HepG2 (cell line): ENCODE measurements at regions not wholly inside any gene's neighbourhood (a gene's known extent, or its start where the extent isn't known, plus 50 kb on each side); places are given as distances from the start of the nearest gene placed in this dataset.

Experiments used
- ATAC-seq: fragments of 200-7000 bp; cut with Tn5 transposase; 3 replicates; pipeline ENCODE4 v1.9.1; 2020; ENCODE audit warnings: mild to moderate bottlenecking, moderate library complexity
- BruUV-seq: library from RNA; stranded (reverse); fragments of 400-500 nt; replicated peaks from 2 replicates; lab custom pipeline; 2021; lab: Mats Ljungman, UMichigan
- CTCF ChIA-PET: fragments of 300-600 bp; formaldehyde crosslinking; extraction: SDS; loops from one replicate; lab custom pipeline; 2021; ENCODE audit warnings: low total read pairs, inconsistent platforms, low intra/inter-chr PET ratio; lab: Yijun Ruan, JAX
- POLR2A ChIA-PET: fragments of 350-600 bp; sonication (Branson Sonifier 250); formaldehyde crosslinking; loops from one replicate; lab custom pipeline; 2020; ENCODE audit warnings: antibody characterized with exemption, inconsistent platforms; lab: Yijun Ruan, JAX
- DNase-seq: peaks from one replicate; pipeline ENCODE4 v3.0.0-alpha.2; 2015; ENCODE audit warnings: low spot score
- FAIRE-seq: peaks from 3 replicates; lab custom pipeline; 2011; peaks lifted over from hg19 to GRCh38; lab: Jason Lieb, UNC
- H2AFZ ChIP-seq: one replicate; pipeline ENCODE4 v1.6.1; 2011; ENCODE audit warnings: low read length, inconsistent platforms
- H3K27ac ChIP-seq: fragments of 300-600 bp; 3 replicates; pipeline ENCODE4 v1.8.0; 2011; ENCODE audit warnings: mixed run types, mild to moderate bottlenecking, mixed read lengths, low read length, inconsistent platforms; ENCODE audit not compliant: insufficient read depth; ENCODE audit errors: extremely low read length
- H3K27me3 ChIP-seq, 2 experiments: fragments of 200-600 bp in 1 of 2; 2 replicates in 1 of 2; 3 replicates in 1 of 2; pipeline versions ENCODE4 v1.6.0 to v1.8.0; 2011; ENCODE audit warnings: low read length in 2 of 2, mild to moderate bottlenecking in 2 of 2, moderate library complexity in 2 of 2, inconsistent platforms in 1 of 2; ENCODE audit not compliant: insufficient read depth in 2 of 2, control insufficient read depth in 1 of 2
- H3K36me3 ChIP-seq, 2 experiments: fragments of 200-600 bp in 1 of 2; replicated peaks in 1 of 2; 2 replicates in 1 of 2; 3 replicates in 1 of 2; pipeline versions ENCODE4 v1.5.1 to v1.8.0; 2011; ENCODE audit warnings: low read length in 2 of 2, inconsistent platforms in 1 of 2; ENCODE audit not compliant: insufficient read depth in 2 of 2, control insufficient read depth in 1 of 2
- H3K4me1 ChIP-seq: 2 replicates; pipeline ENCODE4 v1.5.1; 2012; ENCODE audit warnings: low read length, inconsistent platforms; ENCODE audit not compliant: insufficient read depth
- H3K4me2 ChIP-seq: 2 replicates; pipeline ENCODE4 v1.6.0; 2011; ENCODE audit warnings: low read depth, low read length, inconsistent platforms
- H3K4me3 ChIP-seq, 3 experiments: fragments of 200-600 bp in 1 of 3; sonication (generic), shearing (Covaris generic) in 1 of 3; replicated peaks in 1 of 3; 2 replicates each; pipeline ENCODE4 v1.5.1; 2011 to 2016; ENCODE audit warnings: low read length in 3 of 3, inconsistent platforms in 2 of 3, low read depth in 2 of 3, mild to moderate bottlenecking in 2 of 3, control low read depth in 1 of 3, mixed read lengths in 1 of 3; ENCODE audit not compliant: insufficient read depth in 1 of 3
- H3K79me2 ChIP-seq: one replicate; pipeline ENCODE4 v1.6.1; 2011; ENCODE audit warnings: low read length, inconsistent platforms; ENCODE audit not compliant: insufficient read depth
- H3K9ac ChIP-seq: 2 replicates; pipeline ENCODE4 v1.6.0; 2011; ENCODE audit warnings: mild to moderate bottlenecking, low read depth, low read length, inconsistent platforms; ENCODE audit not compliant: insufficient read depth
- H3K9me3 ChIP-seq: 2 replicates; pipeline ENCODE4 v1.5.1; 2012; ENCODE audit warnings: mild to moderate bottlenecking, low read length
- H4K20me1 ChIP-seq: 2 replicates; pipeline ENCODE4 v1.6.0; 2011; ENCODE audit warnings: inconsistent platforms, mild to moderate bottlenecking, low read length, moderate library complexity; ENCODE audit not compliant: insufficient read depth
- CENPX ChIP-seq: sonication (generic); formaldehyde crosslinking; IDR thresholded peaks from 2 replicates; pipeline ENCODE4 v1.9.0; 2021; ENCODE audit warnings: mild to moderate bottlenecking, missing genetic modification reagents, moderate library complexity
- DMAP1 ChIP-seq: IDR thresholded peaks from 2 replicates; pipeline ENCODE4 v1.6.1; 2016
- EEA1 ChIP-seq: sonication (generic); formaldehyde crosslinking; IDR thresholded peaks from 2 replicates; pipeline ENCODE4 v1.5.1; 2020; ENCODE audit warnings: mild to moderate bottlenecking, missing genetic modification reagents, borderline replicate concordance
- GMEB2 ChIP-seq: IDR thresholded peaks from 2 replicates; pipeline ENCODE4 v1.6.1; 2016; ENCODE audit warnings: missing biosample characterization, missing genetic modification reagents, low read depth
- HINFP ChIP-seq: sonication (generic); formaldehyde crosslinking; IDR thresholded peaks from 2 replicates; pipeline ENCODE4 v1.4.0; 2020; ENCODE audit warnings: low read depth, mild to moderate bottlenecking, missing genetic modification reagents
- HNRNPL ChIP-seq: fragments of 200-400 bp; formaldehyde crosslinking; IDR thresholded peaks from 2 replicates; pipeline ENCODE4 v1.6.1; 2017; ENCODE audit warnings: mild to moderate bottlenecking, low read depth, low read length
- MAFF ChIP-seq: IDR thresholded peaks from 2 replicates; pipeline ENCODE4 v1.6.1; 2011; ENCODE audit warnings: low read depth, low read length, improper control_type of control experiment
- MLX ChIP-seq: IDR thresholded peaks from 2 replicates; pipeline ENCODE4 v1.6.1; 2016
- NCOA1 ChIP-seq: sonication (generic); formaldehyde crosslinking; IDR thresholded peaks from 2 replicates; pipeline ENCODE4 v1.9.0; 2021; ENCODE audit warnings: missing genetic modification reagents
- NFYC ChIP-seq: IDR thresholded peaks from 2 replicates; pipeline ENCODE4 v1.6.1; 2016; ENCODE audit warnings: missing genetic modification reagents, missing compliant biosample characterization
- SMARCC2 ChIP-seq: fragments of 450-650 bp; IDR thresholded peaks from 2 replicates; pipeline ENCODE4 v1.6.1; 2017; ENCODE audit warnings: antibody characterized with exemption, mild to moderate bottlenecking
- XBP1 ChIP-seq: sonication (generic); formaldehyde crosslinking; IDR thresholded peaks from 2 replicates; pipeline ENCODE4 v1.5.0; 2020; ENCODE audit warnings: missing genetic modification reagents
- ZBTB38 ChIP-seq: sonication (generic); formaldehyde crosslinking; IDR thresholded peaks from 2 replicates; pipeline ENCODE4 v1.5.1; 2020; ENCODE audit warnings: mild to moderate bottlenecking, missing genetic modification reagents
- ZNF136 ChIP-seq: sonication (generic); formaldehyde crosslinking; IDR thresholded peaks from 2 replicates; pipeline ENCODE4 v1.8.1; 2022; ENCODE audit warnings: low read depth, mild to moderate bottlenecking, moderate library complexity, missing genetic modification reagents
- ZNF17 ChIP-seq: sonication (generic); formaldehyde crosslinking; IDR thresholded peaks from 2 replicates; pipeline ENCODE4 v1.5.0; 2020; ENCODE audit warnings: mild to moderate bottlenecking, missing genetic modification reagents
- ZNF547 ChIP-seq: sonication (generic); formaldehyde crosslinking; IDR thresholded peaks from 2 replicates; pipeline ENCODE4 v1.5.1; 2020; ENCODE audit warnings: mild to moderate bottlenecking, missing genetic modification reagents
- WGBS: methylation state at CpG from one replicate; pipeline ENCODE4 v1.1.6; 2017; ENCODE audit warnings: low lambda C conversion rate; 5-methylcytosine and 5-hydroxymethylcytosine counted together
- in situ Hi-C: cut with HindIII; loops from 2 replicates; pipeline ENCODE4 v1.10.0; 2017; ENCODE audit warnings: low pct_unique_long_range_greater_than_20kb; ENCODE audit not compliant: extremely low pct_ligation_motif_present
- intact Hi-C: fragments of 100-400 bp; cut with micrococcal nuclease; formaldehyde crosslinking; loops from one replicate; pipeline ENCODE4 v1.10.0; 2022; ENCODE audit not compliant: unreplicated experiment

GRCh38 chr1:213618094-213618493 lies 369.7 kb upstream of the PROX1 start:
- intact Hi-C loops (no loop called here), in situ Hi-C loops (no loop called here)
- FAIRE-seq, result no peak
- ATAC-seq, result no peak
- Histone ChIP-seq H3K4me2 (no peak overlapping the region), H3K79me2 (no peaks in the 10 kb centered on the region), H3K9ac (no peak overlapping the region), H2AFZ (no peak overlapping the region), H3K4me1 (peaks cover 46% of the 10 kb centered on the region), H3K27me3 (peaks cover 0 to 2% of the 10 kb centered on the region in 2 experiments; a peak in 1 of 5 replicates), H3K36me3 (no peaks in the 10 kb centered on the region), H4K20me1 (no peaks in the 10 kb centered on the region), H3K4me3 (no peak overlapping the region), H3K9me3 (no peaks in the 10 kb centered on the region), H3K27ac (no peak overlapping the region)
- WGBS, result 41% methylated on average over 1 of the region's 1 CpG
- no peak for DNase-seq
- ChIA-PET CTCF (no interaction called here), POLR2A (no interaction called here)
- TF ChIP-seq CENPX (CRISPR knock-in tag) (no peak), ZNF136 (no peak), ZBTB38 (CRISPR knock-in tag) (no peak), XBP1 (CRISPR knock-in tag) (no peak), MAFF (no peak), EEA1 (no peak), HINFP (CRISPR knock-in tag) (no peak), SMARCC2 (no peak), ZNF547 (CRISPR knock-in tag) (no peak), NCOA1 (CRISPR knock-in tag) (no peak), DMAP1 (CRISPR knock-in tag) (no peak), GMEB2 (no peak), NFYC (CRISPR knock-in tag) (no peak), HNRNPL (no peak), ZNF17 (CRISPR knock-in tag) (no peak), MLX (CRISPR knock-in tag) (no peak)
- BruUV-seq, result no TSS peak
